ENCODE measurements at regions not wholly inside any gene's neighbourhood (a gene's known extent, or its start where the extent isn't known, plus 50 kb on each side); places are given as distances from the start of the nearest gene placed in this dataset.

GRCh38 chr11:133787379-133788141 lies 57.8 kb downstream of the SPATA19 start:
- H3K27me3 ChIP-seq: peaks cover 0 to 8% of the 10 kb centered on the region in 2 donors
- no peaks in the 10 kb centered on the region for H3K9me3 ChIP-seq
- peak overlapping the region in 1 of 4 donors; percentile 32 for H3K4me3 ChIP-seq
- TF ChIP-seq CTCF (IDR thresholded peaks at IDR 0.05) (no peak), POLR2A (IDR thresholded peaks at IDR 0.05) (no peak)
- H3K4me1 ChIP-seq: no peaks in the 10 kb centered on the region
- no peak for DNase-seq
- H3K27ac ChIP-seq: no peak overlapping the region
- H3K36me3 ChIP-seq: no peaks in the 10 kb centered on the region

DNA sequence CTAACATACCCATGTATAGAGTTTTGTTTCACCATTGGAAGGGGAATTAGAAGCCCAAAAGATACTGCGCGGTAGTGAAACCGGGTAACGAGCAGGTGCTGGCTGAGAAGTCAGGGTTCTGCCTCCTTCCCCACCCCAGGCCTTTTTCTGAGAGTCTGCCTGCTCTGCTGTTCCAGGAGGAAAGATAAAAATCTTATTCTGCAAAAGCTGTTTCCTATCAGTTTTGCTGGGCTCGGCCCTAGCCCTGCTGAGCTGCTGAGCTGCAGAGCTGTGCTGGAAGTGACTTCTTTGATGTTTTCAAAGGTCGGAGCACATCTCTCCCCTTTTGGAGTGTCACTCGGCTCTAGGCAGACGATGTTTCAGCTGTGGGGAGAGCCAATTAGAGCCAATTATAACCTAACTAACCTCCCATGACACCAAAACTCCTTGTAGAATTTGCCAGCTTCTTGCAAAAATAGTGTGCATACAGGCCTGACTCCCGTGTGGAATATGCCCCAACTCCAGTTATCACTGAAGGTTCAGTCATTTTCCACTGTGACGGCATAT lies 59.4 kb downstream of the SPATA19 start:
- no peak overlapping the region for H3K27ac ChIP-seq
- H3K4me3 ChIP-seq: no peak overlapping the region
- no peaks in the 10 kb centered on the region for H3K9me3 ChIP-seq
- no peaks in the 10 kb centered on the region for H3K36me3 ChIP-seq
- no peak for DNase-seq
- peaks cover 0 to 8% of the 10 kb centered on the region in 2 donors for H3K27me3 ChIP-seq
- no peaks in the 10 kb centered on the region for H3K4me1 ChIP-seq
- TF ChIP-seq POLR2A (IDR thresholded peaks at IDR 0.05): no peak

DNA sequence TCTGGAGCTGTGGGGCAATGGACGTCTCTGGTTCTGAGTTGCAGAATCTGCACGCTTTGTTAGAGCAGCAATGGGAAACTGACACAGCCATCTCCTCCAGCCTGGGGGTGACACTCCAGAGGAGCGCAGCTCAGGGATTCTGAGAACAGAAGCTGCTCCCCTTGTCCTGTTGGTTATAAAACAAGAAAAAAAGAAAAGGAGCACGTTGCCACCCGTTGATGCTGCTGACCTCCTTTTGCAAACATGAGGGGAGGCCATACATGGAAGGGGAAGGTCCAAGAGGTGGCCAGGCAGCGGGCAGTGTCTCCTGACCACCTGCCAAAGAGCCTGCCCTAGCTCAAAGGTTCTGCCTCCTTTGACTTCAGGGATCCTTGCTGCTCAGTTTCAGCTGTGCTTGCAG lies 61.0 kb downstream of the SPATA19 start:
- H3K27ac ChIP-seq: no peak overlapping the region
- TF ChIP-seq CTCF (IDR thresholded peaks at IDR 0.05): no peak
- no peak for TF ChIP-seq POLR2A (IDR thresholded peaks at IDR 0.05)
- no peaks in the 10 kb centered on the region for H3K4me1 ChIP-seq
- no peaks in the 10 kb centered on the region for H3K9me3 ChIP-seq
- peaks cover 0 to 8% of the 10 kb centered on the region in 2 donors for H3K27me3 ChIP-seq
- no peak for DNase-seq
- no peak overlapping the region for H3K4me3 ChIP-seq
- H3K36me3 ChIP-seq: no peaks in the 10 kb centered on the region

DNA sequence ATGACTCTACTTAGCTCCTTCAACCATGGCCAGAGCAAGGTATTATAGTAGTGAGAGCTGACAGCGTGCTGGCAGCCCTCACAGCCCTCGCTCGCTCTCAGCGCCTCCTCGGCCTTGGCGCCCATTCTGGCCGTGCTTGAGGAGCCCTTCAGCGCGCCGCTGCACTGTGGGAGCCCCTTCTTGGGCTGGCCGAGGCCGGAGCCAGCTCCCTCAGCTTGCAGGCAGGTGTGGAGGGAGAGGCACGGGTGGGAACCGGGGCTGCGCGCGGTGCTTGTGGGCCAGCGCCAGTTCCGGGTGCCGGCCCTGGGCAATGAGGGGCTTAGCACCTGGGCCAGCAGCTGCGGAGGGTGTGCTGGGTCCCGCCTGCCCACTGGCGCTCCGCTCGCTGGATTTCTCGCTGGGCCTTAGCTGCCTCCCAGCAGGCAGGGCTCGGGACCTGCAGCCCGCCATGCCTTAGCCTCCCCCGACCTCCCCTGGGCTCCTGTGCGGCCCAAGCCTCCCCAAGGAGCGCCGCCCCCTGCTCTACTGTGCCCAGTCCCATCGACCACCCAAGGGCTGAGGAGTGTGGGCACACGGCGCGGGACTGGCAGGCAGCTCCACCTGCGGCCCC lies 63.1 kb downstream of the SPATA19 start:
- H3K4me3 ChIP-seq: no peak overlapping the region
- TF ChIP-seq CTCF (IDR thresholded peaks at IDR 0.05): no peak
- TF ChIP-seq POLR2A (IDR thresholded peaks at IDR 0.05): no peak
- H3K9me3 ChIP-seq: no peaks in the 10 kb centered on the region
- H3K4me1 ChIP-seq: no peaks in the 10 kb centered on the region
- DNase-seq: no peak
- H3K27ac ChIP-seq: no peak overlapping the region
- H3K27me3 ChIP-seq: no peaks in the 10 kb centered on the region
- no peaks in the 10 kb centered on the region for H3K36me3 ChIP-seq

GRCh38 chr11:133778161-133778560 lies 67.2 kb downstream of the SPATA19 start:
- H3K4me1 ChIP-seq: no peaks in the 10 kb centered on the region
- TF ChIP-seq CTCF (IDR thresholded peaks at IDR 0.05) (no peak), POLR2A (IDR thresholded peaks at IDR 0.05) (no peak)
- no peak for DNase-seq
- no peak overlapping the region for H3K27ac ChIP-seq
- H3K9me3 ChIP-seq: peaks cover 0 to 2% (median 0%) of the 10 kb centered on the region in 4 donors
- H3K36me3 ChIP-seq: no peaks in the 10 kb centered on the region
- no peaks in the 10 kb centered on the region for H3K27me3 ChIP-seq
- no peak overlapping the region for H3K4me3 ChIP-seq

DNA sequence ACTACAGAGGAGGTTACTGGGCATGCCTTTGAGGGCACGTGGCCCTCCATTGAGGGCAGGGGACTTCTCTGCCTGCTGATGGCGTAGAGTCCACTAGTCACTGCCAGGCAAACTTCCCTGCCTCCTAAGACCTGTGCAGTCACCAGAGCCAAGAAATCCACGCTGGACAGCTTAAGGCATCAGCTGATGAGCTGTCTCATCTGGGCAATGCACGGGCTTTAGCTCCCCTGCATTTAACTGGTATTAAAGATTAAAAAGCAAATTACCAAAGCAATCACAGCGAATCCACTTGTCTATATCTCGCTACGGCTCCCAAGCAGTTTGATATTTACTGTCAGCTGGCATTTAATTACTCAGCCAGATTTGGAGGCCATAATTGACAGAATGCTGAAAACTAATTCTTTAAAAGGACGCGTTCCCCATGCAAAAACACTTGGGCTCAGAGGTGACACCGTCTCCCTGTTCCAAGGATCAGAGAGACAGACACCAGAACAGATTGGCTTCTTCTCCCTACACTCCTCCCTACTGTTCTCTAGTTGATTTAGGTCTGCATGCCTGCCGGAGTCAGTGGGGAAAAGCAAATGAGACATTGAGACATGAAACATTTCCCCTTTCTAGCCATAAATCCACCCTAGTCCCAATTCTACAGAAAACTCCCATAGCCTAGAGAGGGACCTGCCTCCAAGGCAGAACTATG lies 68.5 kb downstream of the SPATA19 start:
- no peaks in the 10 kb centered on the region for H3K4me1 ChIP-seq
- H3K27me3 ChIP-seq: no peaks in the 10 kb centered on the region
- TF ChIP-seq CTCF (IDR thresholded peaks at IDR 0.05) (no peak), POLR2A (IDR thresholded peaks at IDR 0.05) (no peak)
- no peak overlapping the region for H3K4me3 ChIP-seq
- no peak overlapping the region for H3K27ac ChIP-seq
- peaks cover 0 to 2% (median 0%) of the 10 kb centered on the region in 4 donors for H3K9me3 ChIP-seq
- no peak for DNase-seq
- H3K36me3 ChIP-seq: no peaks in the 10 kb centered on the region
